Karpas-422 (cell line): ENCODE measurements at regions not wholly inside any gene's neighbourhood (a gene's known extent, or its start where the extent isn't known, plus 50 kb on each side); places are given as distances from the start of the nearest gene placed in this dataset.

ENCODE experiments used
- DNase-seq: peaks from one replicate; pipeline ENCODE4 v3.0.0-alpha.2; 2015
- H2AFZ ChIP-seq: fragments of 200-600 bp; sonication (generic); 2 replicates; pipeline ENCODE4 v1.6.1; 2014; ENCODE audit warnings: antibody characterized with exemption, low read length, mixed read lengths
- H3K27ac ChIP-seq: fragments of 200-600 bp; sonication (generic); 2 replicates; pipeline ENCODE4 v1.5.1; 2014; ENCODE audit warnings: mild to moderate bottlenecking, low read length, moderate library complexity
- H3K27me3 ChIP-seq: fragments of 200-600 bp; sonication (generic); 2 replicates; pipeline ENCODE4 v1.6.1; 2014; ENCODE audit warnings: low read length, mixed read lengths
- H3K36me3 ChIP-seq: fragments of 200-600 bp; sonication (generic); 2 replicates; pipeline ENCODE4 v1.6.1; 2014; ENCODE audit warnings: low read length, mixed read lengths; ENCODE audit not compliant: insufficient read depth
- H3K4me1 ChIP-seq: fragments of 200-600 bp; sonication (generic); 2 replicates; pipeline ENCODE4 v1.6.1; 2014; ENCODE audit warnings: mild to moderate bottlenecking, low read length, mixed read lengths
- H3K4me2 ChIP-seq: fragments of 200-600 bp; sonication (generic); 2 replicates; pipeline ENCODE4 v1.6.1; 2014; ENCODE audit warnings: low read length, low read depth, mild to moderate bottlenecking; ENCODE audit not compliant: poor library complexity, severe bottlenecking
- H3K4me3 ChIP-seq: fragments of 200-600 bp; sonication (generic); 2 replicates; pipeline ENCODE4 v1.5.1; 2014; ENCODE audit warnings: mild to moderate bottlenecking, antibody characterized with exemption, low read length, mixed read lengths
- H3K79me2 ChIP-seq: fragments of 200-600 bp; sonication (generic); 2 replicates; pipeline ENCODE4 v1.6.1; 2014; ENCODE audit warnings: mild to moderate bottlenecking, low read length, mixed read lengths
- H3K9ac ChIP-seq: fragments of 200-600 bp; sonication (generic); 2 replicates; pipeline ENCODE4 v1.6.0; 2014; ENCODE audit warnings: low read length
- H3K9me2 ChIP-seq: fragments of 200-600 bp; sonication (generic), shearing (Covaris generic); replicated peaks from 2 replicates; pipeline ENCODE4 v1.6.0; 2014; ENCODE audit warnings: mild to moderate bottlenecking, low read length, moderate library complexity; ENCODE audit not compliant: insufficient read depth
- H3K9me3 ChIP-seq: fragments of 300-700, 200-600 bp; sonication (generic); 2 replicates; pipeline ENCODE4 v1.6.1; 2014; ENCODE audit warnings: low read length, mixed read lengths
- H4K20me1 ChIP-seq: fragments of 200-600 bp; sonication (generic); 2 replicates; pipeline ENCODE4 v1.6.1; 2014; ENCODE audit warnings: mild to moderate bottlenecking, antibody characterized with exemption, low read length, low read depth; ENCODE audit not compliant: insufficient read depth

DNA sequence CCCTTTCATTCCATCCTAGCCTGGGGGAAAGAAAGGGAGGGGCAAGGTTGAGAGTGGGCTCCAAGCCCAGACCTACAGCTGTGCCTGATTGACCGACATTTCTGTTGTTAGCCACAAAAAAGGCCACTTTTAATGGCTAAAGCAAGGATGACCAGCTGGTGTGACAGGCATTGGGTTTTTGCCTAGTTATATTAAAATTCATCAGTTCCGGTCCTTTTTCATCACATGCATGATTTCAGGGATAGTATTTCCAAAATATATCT lies 192.3 kb downstream of the ZNF326 start:
- Histone ChIP-seq H3K4me2 (no peak overlapping the region), H3K27me3 (no peaks in the 10 kb centered on the region), H3K4me3 (no peak overlapping the region), H3K36me3 (no peaks in the 10 kb centered on the region), H3K79me2 (no peaks in the 10 kb centered on the region), H3K4me1 (peaks cover 8% of the 10 kb centered on the region), H2AFZ (no peak overlapping the region), H4K20me1 (no peaks in the 10 kb centered on the region), H3K27ac (no peak overlapping the region), H3K9me2 (no peaks in the 10 kb centered on the region), H3K9me3 (no peaks in the 10 kb centered on the region), H3K9ac (no peak overlapping the region)
- no peak for DNase-seq

DNA sequence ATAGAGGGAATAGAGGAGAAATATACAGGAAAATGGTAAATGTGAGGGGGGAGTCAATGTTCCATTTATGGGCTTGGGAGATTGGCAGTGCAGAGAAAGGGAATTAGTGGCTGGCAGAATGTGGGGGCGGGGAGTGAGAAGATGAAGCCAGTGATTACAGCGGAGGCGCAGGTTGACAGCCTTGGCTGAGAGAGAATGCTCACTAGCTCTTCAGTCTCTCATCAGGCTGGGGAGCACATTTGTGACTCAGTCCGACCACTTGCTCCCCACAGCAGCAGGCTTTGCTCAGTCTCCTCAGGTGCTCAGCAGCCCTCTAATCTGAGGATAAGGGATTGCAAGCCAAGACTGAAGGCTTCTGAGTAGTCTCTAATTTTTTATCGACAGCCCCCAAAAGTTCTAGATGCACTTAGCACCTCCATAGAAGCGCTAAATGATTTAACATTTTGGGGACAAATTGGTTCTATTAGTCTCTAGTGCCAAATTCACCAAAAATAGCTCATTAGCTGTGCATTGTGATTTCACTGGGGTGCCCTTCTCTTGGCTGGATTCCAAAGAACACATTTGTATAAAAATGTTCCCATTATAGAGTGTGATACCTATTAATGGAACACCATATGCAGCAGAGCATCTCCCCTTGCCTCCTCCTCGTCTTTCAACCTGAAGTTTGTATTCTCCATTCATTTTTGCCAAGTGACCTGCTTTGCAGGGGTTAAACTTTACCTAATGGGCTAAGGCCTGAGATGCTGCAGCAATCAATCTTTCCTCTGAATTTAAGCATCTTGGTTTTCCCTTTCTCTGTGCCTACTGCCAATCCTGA lies 191.8 kb downstream of the ZNF326 start:
- Histone ChIP-seq H3K79me2 (no peaks in the 10 kb centered on the region), H3K4me3 (no peak overlapping the region), H3K9me2 (no peaks in the 10 kb centered on the region), H3K4me1 (peaks cover 8% of the 10 kb centered on the region), H3K36me3 (no peaks in the 10 kb centered on the region), H2AFZ (no peak overlapping the region), H3K9me3 (no peaks in the 10 kb centered on the region), H3K9ac (no peak overlapping the region), H3K4me2 (no peak overlapping the region), H3K27me3 (no peaks in the 10 kb centered on the region), H4K20me1 (no peaks in the 10 kb centered on the region), H3K27ac (no peak overlapping the region)
- no peak for DNase-seq

DNA sequence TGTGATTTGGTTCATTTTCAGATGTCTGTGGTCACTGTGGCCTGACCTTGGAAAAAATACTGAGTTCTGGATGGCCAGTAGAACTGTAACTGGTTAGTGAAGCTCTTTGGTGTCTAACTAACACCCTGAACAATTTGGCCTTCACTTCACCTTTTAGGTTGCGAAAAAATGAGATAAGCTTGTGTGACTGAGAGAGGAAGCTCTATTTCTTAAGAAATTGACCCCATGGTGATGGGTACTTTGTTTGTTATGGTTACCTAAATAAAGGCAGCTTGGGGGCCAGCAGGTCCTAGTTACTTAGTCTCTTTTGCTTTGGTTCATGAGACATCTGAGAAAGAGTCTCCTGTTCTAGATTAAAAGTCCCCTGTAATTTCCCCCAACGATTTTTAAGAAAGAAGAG lies 181.6 kb downstream of the ZNF326 start:
- Histone ChIP-seq H3K4me3 (no peak overlapping the region), H4K20me1 (no peaks in the 10 kb centered on the region), H2AFZ (no peak overlapping the region), H3K27ac (no peak overlapping the region), H3K9me3 (no peaks in the 10 kb centered on the region), H3K79me2 (no peaks in the 10 kb centered on the region), H3K9me2 (no peaks in the 10 kb centered on the region), H3K4me1 (no peaks in the 10 kb centered on the region), H3K9ac (no peak overlapping the region), H3K4me2 (no peak overlapping the region), H3K36me3 (no peaks in the 10 kb centered on the region), H3K27me3 (no peaks in the 10 kb centered on the region)
- DNase-seq: no peak

- no peak for DNase-seq
- Histone ChIP-seq H3K9me3 (no peaks in the 10 kb centered on the region), H3K4me3 (no peak overlapping the region), H3K79me2 (no peaks in the 10 kb centered on the region), H2AFZ (no peak overlapping the region), H3K9me2 (no peaks in the 10 kb centered on the region), H3K36me3 (no peaks in the 10 kb centered on the region), H3K4me1 (no peaks in the 10 kb centered on the region), H4K20me1 (no peaks in the 10 kb centered on the region), H3K27me3 (no peaks in the 10 kb centered on the region), H3K4me2 (no peak overlapping the region), H3K27ac (no peak overlapping the region), H3K9ac (no peak overlapping the region)
These were observed 180.7 kb downstream of the ZNF326 start for GRCh38 chr1:90175490-90176167.

- H2AFZ ChIP-seq: no peak overlapping the region
- H3K27me3 ChIP-seq: no peaks in the 10 kb centered on the region
- no peak overlapping the region for H3K9ac ChIP-seq
- H3K4me3 ChIP-seq: no peak overlapping the region
- no peak overlapping the region for H3K27ac ChIP-seq
- no peaks in the 10 kb centered on the region for H3K9me3 ChIP-seq
- no peaks in the 10 kb centered on the region for H3K9me2 ChIP-seq
- H3K36me3 ChIP-seq: no peaks in the 10 kb centered on the region
- H3K4me2 ChIP-seq: no peak overlapping the region
- H3K79me2 ChIP-seq: no peaks in the 10 kb centered on the region
- H4K20me1 ChIP-seq: no peaks in the 10 kb centered on the region
- no peak for DNase-seq
- no peaks in the 10 kb centered on the region for H3K4me1 ChIP-seq
These were observed 179.3 kb downstream of the ZNF326 start for GRCh38 chr1:90174246-90174645.

DNA sequence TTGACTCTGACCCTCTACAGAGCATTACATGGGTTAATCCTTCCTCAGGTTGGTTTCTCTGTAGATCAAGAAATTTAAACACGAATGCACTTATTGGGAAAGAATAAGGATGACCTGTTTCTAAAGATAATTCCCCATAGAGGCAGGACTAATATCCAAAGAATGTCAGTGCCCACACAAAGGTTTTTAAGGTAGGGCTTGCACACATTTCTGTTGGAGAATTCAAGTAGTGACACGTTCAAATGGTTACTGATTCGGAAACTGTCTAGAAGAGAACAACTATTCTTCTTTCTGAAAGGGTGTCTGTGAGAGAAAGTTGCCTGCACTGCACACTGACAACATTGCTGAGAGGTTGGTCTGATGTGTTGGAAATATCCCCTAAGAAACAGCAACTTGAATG lies 167.3 kb downstream of the ZNF326 start:
- no peak overlapping the region for H3K27ac ChIP-seq
- H3K4me3 ChIP-seq: no peak overlapping the region
- H3K9ac ChIP-seq: no peak overlapping the region
- H3K27me3 ChIP-seq: no peaks in the 10 kb centered on the region
- H3K4me1 ChIP-seq: no peaks in the 10 kb centered on the region
- no peaks in the 10 kb centered on the region for H4K20me1 ChIP-seq
- H3K79me2 ChIP-seq: no peaks in the 10 kb centered on the region
- no peak overlapping the region for H3K4me2 ChIP-seq
- no peaks in the 10 kb centered on the region for H3K36me3 ChIP-seq
- H3K9me3 ChIP-seq: no peaks in the 10 kb centered on the region
- H3K9me2 ChIP-seq: no peaks in the 10 kb centered on the region
- H2AFZ ChIP-seq: no peak overlapping the region
- no peak for DNase-seq

GRCh38 chr1:90161625-90162024 lies 166.7 kb downstream of the ZNF326 start:
- H3K27ac ChIP-seq: no peak overlapping the region
- H3K9me3 ChIP-seq: no peaks in the 10 kb centered on the region
- no peak for DNase-seq
- H3K9ac ChIP-seq: no peak overlapping the region
- H4K20me1 ChIP-seq: no peaks in the 10 kb centered on the region
- no peak overlapping the region for H2AFZ ChIP-seq
- no peaks in the 10 kb centered on the region for H3K36me3 ChIP-seq
- H3K4me1 ChIP-seq: no peaks in the 10 kb centered on the region
- no peaks in the 10 kb centered on the region for H3K9me2 ChIP-seq
- no peaks in the 10 kb centered on the region for H3K27me3 ChIP-seq
- H3K4me2 ChIP-seq: no peak overlapping the region
- H3K79me2 ChIP-seq: no peaks in the 10 kb centered on the region
- no peak overlapping the region for H3K4me3 ChIP-seq

GRCh38 chr1:90155721-90156487 lies 161.0 kb downstream of the ZNF326 start:
- no peak for DNase-seq
- Histone ChIP-seq H2AFZ (no peak overlapping the region), H4K20me1 (no peaks in the 10 kb centered on the region), H3K36me3 (no peaks in the 10 kb centered on the region), H3K9me3 (no peaks in the 10 kb centered on the region), H3K27me3 (no peaks in the 10 kb centered on the region), H3K9ac (no peak overlapping the region), H3K27ac (no peak overlapping the region), H3K79me2 (no peaks in the 10 kb centered on the region), H3K4me1 (no peaks in the 10 kb centered on the region), H3K4me2 (no peak overlapping the region), H3K4me3 (no peak overlapping the region), H3K9me2 (no peaks in the 10 kb centered on the region)
